HepG2 (cell line): ENCODE measurements at regions not wholly inside any gene's neighbourhood (a gene's known extent, or its start where the extent isn't known, plus 50 kb on each side); places are given as distances from the start of the nearest gene placed in this dataset.
A peak's percentile ranks its signal among the peaks of the same experiment; 100 is the strongest.

Experiments used
- MAZ ChIP-seq, 2 experiments: sonication (generic) in 1 of 2; formaldehyde crosslinking in 1 of 2; IDR thresholded peaks; 2 replicates each; pipeline versions ENCODE4 v1.5.0 to v1.6.1; 2012 to 2020; ENCODE audit warnings: low read depth in 2 of 2, mild to moderate bottlenecking in 2 of 2, borderline replicate concordance in 1 of 2, improper control_type of control experiment in 1 of 2, low read length in 1 of 2, missing genetic modification reagents in 1 of 2, moderate library complexity in 1 of 2
- MIXL1 ChIP-seq: IDR thresholded peaks from 2 replicates; pipeline ENCODE4 v1.6.1; 2016
- MTA3 ChIP-seq: sonication (generic); formaldehyde crosslinking; IDR thresholded peaks from 2 replicates; pipeline ENCODE4 v1.4.0; 2020; ENCODE audit warnings: missing genetic modification reagents
- NFYC ChIP-seq: IDR thresholded peaks from 2 replicates; pipeline ENCODE4 v1.6.1; 2016; ENCODE audit warnings: missing genetic modification reagents, missing compliant biosample characterization
- NR2F6 ChIP-seq, 2 experiments: IDR thresholded peaks; 2 replicates each; pipeline ENCODE4 v1.6.1; 2016; ENCODE audit warnings: antibody characterized with exemption in 1 of 2, mild to moderate bottlenecking in 1 of 2
- PCBP2 ChIP-seq: fragments of 200-400 bp; formaldehyde crosslinking; optimal IDR thresholded peaks from 2 replicates; pipeline ENCODE3; 2018; ENCODE audit warnings: low read length, low read depth; ENCODE audit not compliant: poor library complexity, severe bottlenecking
- PLRG1 ChIP-seq: fragments of 450-650 bp; conservative IDR thresholded peaks from 2 replicates; pipeline ENCODE4 v1.6.1; 2016
- POLR2AphosphoS5 ChIP-seq: IDR thresholded peaks from 2 replicates; pipeline ENCODE4 v1.6.1; 2012; ENCODE audit warnings: low read depth, low read length
- REPIN1 ChIP-seq: sonication (generic); formaldehyde crosslinking; IDR thresholded peaks from 2 replicates; pipeline ENCODE4 v1.8.0; 2022; ENCODE audit warnings: missing genetic modification reagents, low read depth, mild to moderate bottlenecking, borderline replicate concordance
- ZBTB3 ChIP-seq: sonication (generic); formaldehyde crosslinking; IDR thresholded peaks from 2 replicates; pipeline ENCODE4 v1.4.0; 2020; ENCODE audit warnings: low read depth, mild to moderate bottlenecking, moderate library complexity, missing genetic modification reagents, borderline replicate concordance
- ZBTB38 ChIP-seq: sonication (generic); formaldehyde crosslinking; IDR thresholded peaks from 2 replicates; pipeline ENCODE4 v1.5.1; 2020; ENCODE audit warnings: mild to moderate bottlenecking, missing genetic modification reagents
- ZNF253 ChIP-seq: sonication (generic); formaldehyde crosslinking; IDR thresholded peaks from 2 replicates; pipeline ENCODE4 v1.8.0; 2022; ENCODE audit warnings: mild to moderate bottlenecking, missing genetic modification reagents, borderline replicate concordance
- ZNF326 ChIP-seq: sonication (generic); formaldehyde crosslinking; IDR thresholded peaks from 2 replicates; pipeline ENCODE4 v1.4.0; 2020; ENCODE audit warnings: missing genetic modification reagents, borderline replicate concordance
- ZNF354B ChIP-seq: sonication (generic); formaldehyde crosslinking; IDR thresholded peaks from 2 replicates; pipeline ENCODE4 v1.8.0; 2022; ENCODE audit warnings: mild to moderate bottlenecking, missing genetic modification reagents
- ZNF547 ChIP-seq: sonication (generic); formaldehyde crosslinking; IDR thresholded peaks from 2 replicates; pipeline ENCODE4 v1.5.1; 2020; ENCODE audit warnings: mild to moderate bottlenecking, missing genetic modification reagents
- ZNF703 ChIP-seq: sonication (generic); formaldehyde crosslinking; IDR thresholded peaks from 2 replicates; pipeline ENCODE4 v1.5.1; 2020; ENCODE audit warnings: missing genetic modification reagents, mild to moderate bottlenecking, moderate library complexity, borderline replicate concordance
- TF ChIP-seq, protein P1 (sequence below): sonication (generic); formaldehyde crosslinking; IDR thresholded peaks from 2 replicates; pipeline ENCODE4 v1.8.1; 2023; ENCODE audit warnings: missing genetic modification reagents, inconsistent platforms, borderline replicate concordance
- TF ChIP-seq, protein P2 (sequence below), 2 experiments: sonication (generic) in 1 of 2; formaldehyde crosslinking in 1 of 2; IDR thresholded peaks; 2 replicates each; pipeline versions ENCODE4 v1.6.1 to v1.9.0; 2014 to 2022; ENCODE audit warnings: antibody characterized with exemption in 1 of 2, borderline replicate concordance in 1 of 2, inconsistent platforms in 1 of 2, low read depth in 1 of 2, missing genetic modification reagents in 1 of 2
- TF ChIP-seq, protein P3 (sequence below): sonication (generic); formaldehyde crosslinking; IDR thresholded peaks from 2 replicates; pipeline ENCODE4; 2020; ENCODE audit warnings: missing genetic modification reagents, mild to moderate bottlenecking, borderline replicate concordance

DNA sequence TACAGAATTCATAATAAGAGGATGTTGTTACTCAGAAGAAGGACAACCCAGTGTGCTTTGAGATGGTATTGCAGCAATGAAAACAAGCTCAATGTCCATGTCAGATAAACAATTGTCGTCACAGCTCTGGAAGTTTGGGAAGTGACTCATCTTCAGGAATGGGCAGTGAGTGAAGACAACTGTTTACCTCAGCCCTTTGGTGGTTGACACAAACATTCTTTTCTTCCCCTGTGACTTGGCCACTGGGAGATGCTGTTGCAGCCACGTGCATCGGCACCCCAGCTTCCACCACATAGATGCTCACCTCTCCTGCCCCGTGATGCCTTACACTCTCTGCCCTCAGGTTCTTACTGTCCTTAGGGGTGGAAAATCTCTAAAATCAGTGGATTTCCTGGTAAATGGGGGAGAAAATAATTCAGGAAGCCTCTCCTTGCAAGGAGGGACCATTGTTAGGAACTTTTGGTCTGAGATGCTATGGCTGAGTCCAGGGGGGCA is 114.1 kb upstream of the GALNT15 start (continued):
- TF ChIP-seq MAZ (IDR thresholded peaks at IDR 0.05; ENCODE audit: borderline replicate concordance, low read depth, low read length) (no peak), MAZ (CRISPR knock-in tag; IDR thresholded peaks at IDR 0.05; ENCODE audit: low read depth) (no peak), POLR2AphosphoS5 (no peak), MTA3 (CRISPR knock-in tag) (no peak), ZNF326 (CRISPR knock-in tag) (no peak), NR2F6 (IDR thresholded peaks at IDR 0.05) (0 out of 2 replicates have a peak, but pooled peaks have one; percentile 44), NR2F6 (CRISPR knock-in tag; IDR thresholded peaks at IDR 0.05) (peak; percentile 56; the same call in 1 of the 2 replicates), ZNF354B (peak; percentile 34; the same call in 1 of the 2 replicates), MIXL1 (peak; percentile 79), PLRG1 (no peak), ZNF547 (CRISPR knock-in tag) (no peak), ZNF253 (CRISPR knock-in tag) (no peak), REPIN1 (CRISPR knock-in tag) (no peak), ZBTB3 (CRISPR knock-in tag) (0 out of 2 replicates have a peak, but pooled peaks have one; percentile 42), ZNF703 (CRISPR knock-in tag) (no peak), ZBTB38 (CRISPR knock-in tag) (no peak), NFYC (CRISPR knock-in tag) (no peak), PCBP2 (no peak)
- TF ChIP-seq, protein P1, sequence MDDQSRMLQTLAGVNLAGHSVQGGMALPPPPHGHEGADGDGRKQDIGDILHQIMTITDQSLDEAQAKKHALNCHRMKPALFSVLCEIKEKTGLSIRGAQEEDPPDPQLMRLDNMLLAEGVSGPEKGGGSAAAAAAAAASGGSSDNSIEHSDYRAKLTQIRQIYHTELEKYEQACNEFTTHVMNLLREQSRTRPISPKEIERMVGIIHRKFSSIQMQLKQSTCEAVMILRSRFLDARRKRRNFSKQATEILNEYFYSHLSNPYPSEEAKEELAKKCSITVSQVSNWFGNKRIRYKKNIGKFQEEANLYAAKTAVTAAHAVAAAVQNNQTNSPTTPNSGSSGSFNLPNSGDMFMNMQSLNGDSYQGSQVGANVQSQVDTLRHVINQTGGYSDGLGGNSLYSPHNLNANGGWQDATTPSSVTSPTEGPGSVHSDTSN (CRISPR knock-in tag): no peak
- TF ChIP-seq, protein P2, sequence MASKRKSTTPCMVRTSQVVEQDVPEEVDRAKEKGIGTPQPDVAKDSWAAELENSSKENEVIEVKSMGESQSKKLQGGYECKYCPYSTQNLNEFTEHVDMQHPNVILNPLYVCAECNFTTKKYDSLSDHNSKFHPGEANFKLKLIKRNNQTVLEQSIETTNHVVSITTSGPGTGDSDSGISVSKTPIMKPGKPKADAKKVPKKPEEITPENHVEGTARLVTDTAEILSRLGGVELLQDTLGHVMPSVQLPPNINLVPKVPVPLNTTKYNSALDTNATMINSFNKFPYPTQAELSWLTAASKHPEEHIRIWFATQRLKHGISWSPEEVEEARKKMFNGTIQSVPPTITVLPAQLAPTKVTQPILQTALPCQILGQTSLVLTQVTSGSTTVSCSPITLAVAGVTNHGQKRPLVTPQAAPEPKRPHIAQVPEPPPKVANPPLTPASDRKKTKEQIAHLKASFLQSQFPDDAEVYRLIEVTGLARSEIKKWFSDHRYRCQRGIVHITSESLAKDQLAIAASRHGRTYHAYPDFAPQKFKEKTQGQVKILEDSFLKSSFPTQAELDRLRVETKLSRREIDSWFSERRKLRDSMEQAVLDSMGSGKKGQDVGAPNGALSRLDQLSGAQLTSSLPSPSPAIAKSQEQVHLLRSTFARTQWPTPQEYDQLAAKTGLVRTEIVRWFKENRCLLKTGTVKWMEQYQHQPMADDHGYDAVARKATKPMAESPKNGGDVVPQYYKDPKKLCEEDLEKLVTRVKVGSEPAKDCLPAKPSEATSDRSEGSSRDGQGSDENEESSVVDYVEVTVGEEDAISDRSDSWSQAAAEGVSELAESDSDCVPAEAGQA (IDR thresholded peaks at IDR 0.05; ENCODE audit: low read depth): no peak
- TF ChIP-seq, protein P2 (CRISPR knock-in tag; IDR thresholded peaks at IDR 0.05; ENCODE audit: borderline replicate concordance): no peak
- TF ChIP-seq, protein P3, sequence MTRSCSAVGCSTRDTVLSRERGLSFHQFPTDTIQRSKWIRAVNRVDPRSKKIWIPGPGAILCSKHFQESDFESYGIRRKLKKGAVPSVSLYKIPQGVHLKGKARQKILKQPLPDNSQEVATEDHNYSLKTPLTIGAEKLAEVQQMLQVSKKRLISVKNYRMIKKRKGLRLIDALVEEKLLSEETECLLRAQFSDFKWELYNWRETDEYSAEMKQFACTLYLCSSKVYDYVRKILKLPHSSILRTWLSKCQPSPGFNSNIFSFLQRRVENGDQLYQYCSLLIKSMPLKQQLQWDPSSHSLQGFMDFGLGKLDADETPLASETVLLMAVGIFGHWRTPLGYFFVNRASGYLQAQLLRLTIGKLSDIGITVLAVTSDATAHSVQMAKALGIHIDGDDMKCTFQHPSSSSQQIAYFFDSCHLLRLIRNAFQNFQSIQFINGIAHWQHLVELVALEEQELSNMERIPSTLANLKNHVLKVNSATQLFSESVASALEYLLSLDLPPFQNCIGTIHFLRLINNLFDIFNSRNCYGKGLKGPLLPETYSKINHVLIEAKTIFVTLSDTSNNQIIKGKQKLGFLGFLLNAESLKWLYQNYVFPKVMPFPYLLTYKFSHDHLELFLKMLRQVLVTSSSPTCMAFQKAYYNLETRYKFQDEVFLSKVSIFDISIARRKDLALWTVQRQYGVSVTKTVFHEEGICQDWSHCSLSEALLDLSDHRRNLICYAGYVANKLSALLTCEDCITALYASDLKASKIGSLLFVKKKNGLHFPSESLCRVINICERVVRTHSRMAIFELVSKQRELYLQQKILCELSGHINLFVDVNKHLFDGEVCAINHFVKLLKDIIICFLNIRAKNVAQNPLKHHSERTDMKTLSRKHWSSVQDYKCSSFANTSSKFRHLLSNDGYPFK (CRISPR knock-in tag): no peak
